GM18873 (cell line): ENCODE measurements at regions not wholly inside any gene's neighbourhood (a gene's known extent, or its start where the extent isn't known, plus 50 kb on each side); places are given as distances from the start of the nearest gene placed in this dataset.

ENCODE experiments used
- ATAC-seq: cut with Tn5 transposase; IDR thresholded peaks from one replicate; pipeline ENCODE4 v1.9.1; 2021; ENCODE audit warnings: mild to moderate bottlenecking, moderate library complexity, moderate number of reproducible peaks; ENCODE audit not compliant: unreplicated experiment, low FRiP score

GRCh38 chr21:16162953-16163352, 433.2 kb downstream of the USP25 start:
- ATAC-seq = no peak

GRCh38 chr21:16169102-16169511, 439.3 kb downstream of the USP25 start:
- no peak for ATAC-seq

- no peak for ATAC-seq
Measured at GRCh38 chr21:16169779-16170178, 440.0 kb downstream of the USP25 start.

- ATAC-seq = no peak
Measured at GRCh38 chr21:16176570-16176969, 446.8 kb downstream of the USP25 start.

GRCh38 chr21:16177532-16177931, 447.8 kb downstream of the USP25 start:
- ATAC-seq = no peak

GRCh38 chr21:16179773-16180172, 450.0 kb downstream of the USP25 start:
- no peak for ATAC-seq

- no peak for ATAC-seq
Measured at GRCh38 chr21:16180614-16181013, 450.8 kb downstream of the USP25 start.

- no peak for ATAC-seq
Measured at GRCh38 chr21:16181018-16181417, 451.2 kb downstream of the USP25 start.

GRCh38 chr21:16185766-16186165, 456.0 kb downstream of the USP25 start:
- ATAC-seq = no peak

- ATAC-seq = no peak
Measured at GRCh38 chr21:16186742-16187141, 457.0 kb downstream of the USP25 start.

GRCh38 chr21:16187603-16188301, 458.0 kb downstream of the USP25 start:
- no peak for ATAC-seq

GRCh38 chr21:16192902-16193301, 463.1 kb downstream of the USP25 start:
- no peak for ATAC-seq

- no peak for ATAC-seq
Measured at GRCh38 chr21:16193496-16194094, 463.8 kb downstream of the USP25 start.

- ATAC-seq = no peak
Measured at GRCh38 chr21:16194095-16194787, 464.5 kb downstream of the USP25 start.

GRCh38 chr21:16194788-16195537, 465.2 kb downstream of the USP25 start:
- no peak for ATAC-seq

GRCh38 chr21:16195538-16195910, 465.7 kb downstream of the USP25 start:
- no peak for ATAC-seq

- ATAC-seq = no peak
Measured at GRCh38 chr21:16196001-16196400, 466.2 kb downstream of the USP25 start.

- ATAC-seq = no peak
Measured at GRCh38 chr21:16198546-16198945, 468.8 kb downstream of the USP25 start.

GRCh38 chr21:16199539-16199938, 469.8 kb downstream of the USP25 start:
- no peak for ATAC-seq

GRCh38 chr21:16201718-16202117, 471.9 kb downstream of the USP25 start:
- ATAC-seq = no peak

GRCh38 chr21:16205527-16205926, 475.7 kb downstream of the USP25 start:
- ATAC-seq = no peak
